ENCODE measurements at regions not wholly inside any gene's neighbourhood (a gene's known extent, or its start where the extent isn't known, plus 50 kb on each side); places are given as distances from the start of the nearest gene placed in this dataset.
"Not testable (repeated sequence)": the region's sequence is repeated elsewhere in the genome, so short reads cannot be mapped to it uniquely, and the experiment has no call there.

- no peak for DNase-seq (ENCODE audit: low spot score)
Measured at GRCh38 chr11:64428693-64429092, 69.7 kb downstream of the RPS6KA4 start.

- DNase-seq (ENCODE audit: low spot score) = no peak
Measured at GRCh38 chr11:64429970-64430369, 71.0 kb downstream of the RPS6KA4 start.

DNA sequence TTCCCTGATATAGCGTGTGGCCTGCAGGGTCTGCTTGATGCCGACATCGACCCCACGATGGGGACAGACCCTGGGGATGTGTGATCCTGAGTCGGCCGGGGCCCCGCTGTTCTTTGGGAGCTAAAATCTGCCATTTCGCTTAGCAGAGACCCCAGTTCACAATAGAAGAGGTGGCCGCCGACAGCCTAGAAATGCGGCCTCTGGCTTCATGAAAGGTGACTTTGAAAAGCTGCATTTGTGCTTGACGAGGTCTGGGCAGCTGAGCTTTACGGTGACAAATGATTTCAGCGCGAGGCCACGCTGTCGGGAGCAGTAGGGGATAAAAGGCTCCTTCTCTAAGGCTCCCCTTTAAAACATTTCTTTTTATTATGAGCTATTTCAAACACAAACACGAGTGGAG lies 71.7 kb downstream of the RPS6KA4 start:
- no peak for DNase-seq (ENCODE audit: low spot score)

GRCh38 chr11:64436000-64436399 lies 77.0 kb downstream of the RPS6KA4 start:
- no peak for DNase-seq (ENCODE audit: low spot score)

DNA sequence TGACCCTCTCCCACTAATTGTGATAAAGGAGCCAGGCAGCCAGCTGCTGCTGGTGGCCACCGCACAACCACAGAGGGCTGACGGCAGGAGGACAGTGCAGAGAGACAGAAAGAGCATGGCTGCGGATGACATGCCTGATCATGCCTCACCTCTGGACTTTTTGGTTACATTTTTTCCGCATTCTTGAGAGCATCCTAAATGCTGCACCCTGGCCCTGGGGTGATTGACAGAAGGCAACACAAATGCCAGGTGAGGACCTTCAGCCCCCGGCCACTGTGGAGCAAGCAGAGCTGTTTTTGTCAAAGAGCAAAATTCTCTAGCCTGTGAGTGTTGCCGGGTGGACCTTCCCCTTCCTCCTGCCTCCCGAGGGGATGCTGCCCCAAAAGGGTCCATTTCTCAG lies 78.5 kb downstream of the RPS6KA4 start:
- no peak for DNase-seq (ENCODE audit: low spot score)

GRCh38 chr11:64438986-64439771 lies 80.2 kb downstream of the RPS6KA4 start:
- no peak for DNase-seq (ENCODE audit: low spot score)

DNA sequence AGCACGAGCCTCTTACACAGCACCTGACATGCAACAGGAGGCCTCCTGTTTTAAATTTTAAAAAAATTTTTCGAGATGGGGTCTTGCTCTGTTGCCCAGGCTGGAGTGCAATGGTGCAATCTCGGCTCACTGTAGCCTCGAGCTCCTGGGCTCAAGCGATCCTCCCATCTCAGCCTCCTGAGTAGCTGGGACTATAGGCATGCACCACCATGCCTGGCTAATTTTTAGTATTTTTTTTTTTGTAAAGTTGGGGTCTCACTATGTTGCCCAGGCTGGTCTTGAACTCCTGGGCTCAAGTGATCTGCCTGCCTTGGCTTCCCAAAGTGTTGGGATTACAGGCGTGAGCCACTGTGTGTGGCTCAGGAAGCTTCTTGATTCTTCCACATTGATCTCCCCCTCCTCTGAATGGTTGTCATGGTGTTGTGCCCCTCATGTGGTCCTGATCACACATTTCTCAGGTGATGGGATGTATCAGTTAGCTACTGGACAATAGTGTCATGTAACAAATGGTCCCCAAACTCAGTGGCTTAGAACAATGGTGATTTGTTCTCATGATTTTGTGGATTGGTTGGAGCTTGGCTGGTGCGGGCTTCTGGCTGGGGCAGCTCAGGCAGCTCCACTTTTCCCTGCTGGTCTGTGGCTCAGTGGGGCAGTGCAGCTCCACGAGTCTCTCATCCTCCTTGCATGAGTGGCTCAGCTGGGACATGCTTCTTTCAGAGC lies 81.0 kb downstream of the RPS6KA4 start:
- not testable (repeated sequence) for DNase-seq (ENCODE audit: low spot score)

DNA sequence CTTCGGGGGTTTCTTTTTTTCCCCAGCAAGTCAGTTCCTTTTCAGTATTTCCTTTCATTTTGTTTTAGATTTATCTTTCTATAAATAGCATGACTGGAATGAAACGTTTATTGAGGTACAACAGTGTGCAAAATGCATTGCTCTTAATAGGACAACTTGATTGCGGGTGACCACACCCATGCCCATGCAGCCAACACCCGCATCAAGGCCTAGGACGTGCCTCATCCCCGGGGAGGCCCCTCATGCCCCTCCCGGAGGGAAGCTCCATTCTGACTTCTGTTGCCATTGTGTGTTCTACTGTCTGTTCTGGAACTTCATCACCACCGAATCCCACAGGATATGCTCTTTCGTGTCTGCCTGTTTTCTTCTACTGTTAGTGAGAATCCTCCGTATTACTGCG lies 82.2 kb downstream of the RPS6KA4 start:
- DNase-seq (ENCODE audit: low spot score) = no peak

DNA sequence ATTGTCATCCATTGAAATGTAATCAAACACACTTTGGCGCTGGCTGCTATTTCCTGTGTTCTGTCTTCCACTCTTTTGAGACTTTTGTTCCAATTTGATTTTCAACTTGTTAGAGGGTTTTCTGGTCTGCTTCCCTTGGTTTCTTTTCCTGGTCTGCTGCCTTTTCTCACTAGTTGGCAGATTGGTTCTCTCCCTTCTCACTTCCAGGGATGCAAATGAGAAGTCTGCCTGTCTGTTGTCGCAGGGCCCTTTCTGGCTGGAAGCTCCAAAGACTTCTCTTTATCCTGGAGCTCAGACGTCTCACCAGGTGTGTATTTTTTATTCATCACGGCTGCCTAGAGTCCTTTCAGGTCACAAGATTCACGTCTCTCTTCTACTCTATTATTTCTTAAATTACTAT lies 84.0 kb downstream of the RPS6KA4 start:
- DNase-seq (ENCODE audit: low spot score) = no peak

GRCh38 chr11:64444838-64445441 lies 86.0 kb downstream of the RPS6KA4 start:
- no peak for DNase-seq (ENCODE audit: low spot score)

GRCh38 chr11:64445651-64446050 lies 86.7 kb downstream of the RPS6KA4 start:
- DNase-seq (ENCODE audit: low spot score) = no peak

DNA sequence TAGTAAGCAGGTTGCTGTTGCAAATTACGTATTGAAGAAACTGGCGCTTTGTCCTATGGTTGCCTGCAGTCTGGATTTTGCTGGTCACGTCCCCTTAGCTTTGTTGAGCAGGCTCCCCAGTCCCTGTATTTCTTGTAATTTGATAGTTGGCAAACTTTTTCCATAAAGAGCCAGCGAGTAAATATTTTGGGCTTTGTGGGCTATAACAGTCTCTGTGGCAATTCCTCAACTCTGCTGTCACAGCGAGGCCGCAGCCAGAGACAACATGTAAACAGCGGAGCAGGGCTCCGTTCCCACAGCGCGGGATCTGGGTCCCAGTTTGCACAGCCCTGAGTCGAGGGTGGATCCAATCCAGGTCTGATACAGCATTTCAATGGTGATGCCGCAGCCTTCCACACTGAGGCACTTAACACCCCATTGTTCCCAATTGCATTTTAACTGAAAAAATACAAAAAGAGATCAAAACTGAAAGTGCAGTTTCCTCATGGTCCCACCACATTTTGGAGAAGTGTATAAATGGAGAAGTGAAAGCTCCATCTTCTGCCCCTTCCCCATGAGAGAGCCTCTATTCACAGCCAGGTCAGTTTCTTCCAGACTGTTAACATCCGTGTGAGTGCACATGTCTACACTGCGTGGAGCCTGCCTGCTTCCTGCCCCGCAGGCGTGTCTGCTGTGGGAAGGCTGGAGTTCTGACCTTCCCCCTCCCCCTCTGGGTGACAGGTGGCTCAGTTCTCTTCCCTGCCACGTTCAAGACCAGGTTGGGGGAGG lies 89.1 kb downstream of the RPS6KA4 start:
- no peak for DNase-seq (ENCODE audit: low spot score)

DNA sequence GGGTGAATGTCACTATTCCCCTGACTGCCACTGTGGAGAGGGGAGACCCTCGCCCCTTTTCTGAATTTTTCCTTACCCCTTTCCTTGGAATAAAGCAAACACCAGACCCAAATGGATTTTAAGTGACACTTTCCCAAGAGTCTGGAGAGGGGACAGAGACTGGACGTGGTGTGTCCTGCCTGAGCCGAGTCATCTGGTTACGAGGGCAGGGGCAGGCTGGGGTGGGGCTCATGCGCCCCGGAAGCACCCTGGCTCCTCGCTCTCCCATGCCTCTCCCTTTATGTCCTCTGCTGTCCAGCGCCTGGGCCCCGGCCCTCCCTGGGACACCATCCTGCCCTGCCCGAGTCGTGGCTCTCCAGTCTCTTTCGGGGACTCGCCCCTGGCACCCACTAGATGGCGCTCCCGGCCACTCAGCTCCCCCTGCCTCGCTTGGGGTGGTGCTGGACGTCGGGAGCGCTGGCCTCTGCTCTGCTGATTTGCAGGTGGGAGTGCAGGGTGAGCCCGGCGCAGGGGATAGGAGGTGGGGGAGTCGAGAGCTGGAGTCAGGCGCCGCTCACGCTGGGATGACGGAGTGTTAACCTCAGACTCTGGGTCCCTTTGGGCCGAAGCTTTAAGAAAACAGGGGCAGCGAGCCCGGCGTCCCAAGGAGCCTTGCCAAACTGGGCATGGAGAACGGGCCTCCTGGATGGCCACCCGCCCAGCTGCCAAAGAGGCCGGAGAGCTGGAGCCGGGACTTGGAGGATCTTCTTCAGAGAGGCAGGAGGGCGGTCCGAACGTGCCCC lies 89.8 kb downstream of the RPS6KA4 start:
- DNase-seq (ENCODE audit: low spot score) = peak; percentile 63

GRCh38 chr11:64449381-64450167 lies 90.6 kb downstream of the RPS6KA4 start:
- DNase-seq (ENCODE audit: low spot score) = peak; percentile 81

- DNase-seq (ENCODE audit: low spot score) = no peak
Measured at GRCh38 chr11:64450168-64450560, 91.2 kb downstream of the RPS6KA4 start.

DNA sequence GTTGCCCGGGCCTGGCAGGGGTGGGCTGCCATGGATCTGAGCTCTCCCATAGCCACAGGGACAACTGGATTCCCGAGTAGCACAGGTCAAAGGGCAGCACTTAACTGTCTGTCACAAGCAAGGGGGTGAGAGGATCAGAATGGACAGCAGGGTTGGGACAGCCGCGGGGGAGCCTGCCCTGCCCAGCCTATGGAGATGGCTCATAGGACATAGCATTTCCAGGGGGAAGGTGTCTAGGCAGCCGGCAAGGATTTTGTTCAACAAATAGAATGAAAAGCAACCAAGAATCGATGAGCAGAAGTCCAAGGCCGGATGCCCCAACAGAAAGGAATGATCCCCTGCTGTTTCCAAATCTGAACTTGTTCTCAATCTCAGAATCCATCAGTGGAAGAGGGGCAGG lies 92.9 kb downstream of the RPS6KA4 start:
- DNase-seq (ENCODE audit: low spot score) = no peak

DNA sequence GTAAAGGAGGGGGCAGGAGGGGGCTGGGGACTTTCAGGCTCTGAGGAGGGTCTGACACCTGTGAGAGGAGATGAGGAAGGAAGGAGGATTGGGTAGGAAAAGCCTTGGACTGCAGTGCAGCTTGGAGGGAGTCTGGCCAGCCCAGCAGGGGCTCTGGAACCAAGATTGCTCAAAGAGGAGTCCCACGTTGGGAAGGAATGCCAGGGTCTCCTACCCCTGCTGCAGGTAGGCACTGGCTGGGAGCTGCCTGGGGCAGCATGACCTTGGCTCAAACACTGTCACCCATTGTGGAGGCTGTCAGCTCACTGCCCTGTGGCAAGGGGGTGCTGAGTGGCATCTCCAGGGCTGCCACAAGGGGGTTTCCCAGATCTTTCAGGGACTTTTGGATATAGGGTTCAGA lies 94.5 kb downstream of the RPS6KA4 start:
- no peak for DNase-seq (ENCODE audit: low spot score)

- no peak for DNase-seq (ENCODE audit: low spot score)
Measured at GRCh38 chr11:64455456-64456261, 96.7 kb downstream of the RPS6KA4 start.

DNA sequence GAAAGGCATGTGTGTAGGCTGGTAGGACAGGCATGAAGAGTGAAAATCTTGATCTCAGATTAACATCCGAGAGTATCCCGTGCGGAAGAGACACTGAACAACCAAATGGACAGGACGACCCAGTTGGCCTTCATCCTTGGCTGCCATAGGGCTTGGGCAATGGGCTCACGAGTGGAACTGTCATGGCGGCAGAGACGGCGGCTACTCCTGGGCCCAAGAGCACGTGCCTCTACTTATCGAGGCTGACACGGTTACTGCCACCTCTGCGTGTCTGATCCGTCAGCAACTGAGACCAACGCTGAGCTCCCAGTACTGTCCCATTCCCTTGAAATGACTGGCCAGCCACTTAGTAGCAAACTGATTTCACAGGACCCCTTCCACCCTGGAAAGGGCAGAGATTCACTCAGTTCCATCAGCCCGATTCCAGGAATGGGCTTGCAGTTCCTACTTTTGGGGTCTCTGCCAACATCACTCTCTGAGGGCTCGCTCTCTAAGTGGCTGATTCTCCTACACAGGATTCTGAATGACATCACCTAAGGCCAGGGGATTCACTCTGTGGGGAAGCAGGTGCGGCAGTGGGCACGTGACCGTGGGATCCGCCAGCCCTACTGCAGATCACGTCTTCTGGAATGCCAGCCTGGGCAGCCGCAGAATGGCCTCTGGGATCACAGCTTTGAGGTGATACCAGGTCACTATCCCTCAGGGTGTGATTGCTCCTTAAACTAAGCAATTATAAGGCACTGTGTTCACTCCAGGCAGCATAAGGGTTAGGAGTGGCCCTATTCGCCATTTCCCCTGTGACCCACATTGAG lies 97.8 kb downstream of the RPS6KA4 start:
- DNase-seq (ENCODE audit: low spot score) = no peak
